Posterior vena cava (tissue), 2 donors: ENCODE measurements at regions not wholly inside any gene's neighbourhood (a gene's known extent, or its start where the extent isn't known, plus 50 kb on each side); places are given as distances from the start of the nearest gene placed in this dataset.
"Not testable (repeated sequence)": the region's sequence is repeated elsewhere in the genome, so short reads cannot be mapped to it uniquely, and the experiment has no call there.

ENCODE experiments used
- DNase-seq: peaks from one replicate; pipeline ENCODE4 v3.0.0-alpha.2; 2020; ENCODE audit warnings: low spot score
- intact Hi-C, 2 donors: fragments of 100-400 bp; cut with DNase I; formaldehyde crosslinking; loops; one replicate each; pipeline versions ENCODE4 v1.14.1 to v1.14.2; 2022 to 2023
- donor health status: DM: yes; HTN: yes; CAD: no.
- donor health status: DM: yes; HTN: yes; CAD: no.

DNA sequence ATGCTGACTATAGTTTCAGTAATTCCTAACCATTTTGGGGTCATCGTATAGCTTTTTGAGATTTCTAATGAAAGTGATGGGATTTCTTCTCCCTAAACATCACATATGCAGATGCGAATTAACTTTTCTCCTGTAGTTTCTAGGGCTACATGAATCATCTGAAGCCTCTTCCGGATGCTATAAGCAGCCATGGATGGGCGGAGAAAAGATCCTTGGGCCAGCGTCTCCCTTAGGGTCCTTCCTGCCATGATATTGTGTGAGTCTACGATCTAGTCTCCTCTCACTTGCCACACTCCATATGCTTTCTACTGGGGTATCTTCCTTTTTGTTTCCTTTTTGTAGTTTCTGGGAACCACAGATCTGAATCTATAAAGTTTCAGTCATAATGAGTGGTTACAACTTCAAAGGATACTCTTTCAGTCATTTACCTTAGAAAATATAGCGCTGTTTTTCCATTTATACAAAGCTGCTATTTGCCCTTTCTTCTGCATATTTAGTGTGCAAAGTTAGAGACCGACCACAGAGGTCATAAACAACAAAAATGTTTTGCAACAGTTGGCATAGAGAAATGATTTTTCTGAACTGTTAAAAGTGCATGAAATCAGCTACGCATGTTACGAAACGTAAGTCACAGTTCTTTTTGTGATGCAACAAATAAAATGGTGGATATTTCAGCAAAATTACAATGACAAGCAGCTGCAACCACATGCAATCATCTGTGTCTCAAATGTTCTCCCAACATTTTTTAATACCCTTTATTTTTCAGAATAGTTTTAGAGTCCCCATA, 396.2 kb upstream of the SLC35B3 start:
- intact Hi-C loops: no loop called here
- no peak for DNase-seq

DNA sequence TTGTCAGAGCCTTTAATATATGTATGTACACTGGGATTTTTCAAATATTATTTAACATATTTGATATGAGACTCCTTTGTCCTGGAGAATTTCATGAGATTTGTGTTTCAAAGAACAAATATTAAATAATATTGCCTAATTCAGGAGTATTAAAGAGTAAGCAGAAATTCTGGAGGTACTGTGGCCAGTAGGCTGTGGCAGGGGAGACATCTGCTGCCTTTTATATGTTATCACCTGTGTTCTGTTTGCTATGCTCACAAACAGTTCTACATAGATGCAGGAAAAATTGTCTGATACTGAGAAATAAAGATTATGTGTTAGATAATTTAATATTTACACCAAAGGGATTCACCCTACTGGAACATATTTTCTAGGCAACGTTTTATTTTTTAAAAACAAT, 395.4 kb upstream of the SLC35B3 start:
- no peak for DNase-seq
- intact Hi-C loops: no loop called here

DNA sequence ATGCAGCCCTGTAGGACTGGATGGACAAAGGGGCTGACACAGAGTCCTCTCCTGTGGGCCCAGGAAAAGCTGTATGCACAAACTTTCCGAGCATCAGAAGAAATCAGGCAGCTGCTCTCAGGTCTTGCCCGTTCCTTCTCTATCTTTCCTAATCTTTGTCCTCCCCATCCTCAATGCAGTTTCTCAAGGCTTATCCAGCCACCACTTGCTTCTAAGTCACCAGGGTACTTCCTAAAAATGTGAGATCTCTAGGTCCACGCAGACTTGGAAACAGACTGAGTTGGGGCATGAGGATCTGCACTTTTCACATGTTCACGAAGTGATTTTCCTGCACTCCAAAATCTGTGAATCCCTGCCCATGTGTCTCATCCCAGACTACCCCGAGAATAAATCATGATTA, 394.5 kb upstream of the SLC35B3 start:
- intact Hi-C loops: no loop called here
- DNase-seq: no peak

DNA sequence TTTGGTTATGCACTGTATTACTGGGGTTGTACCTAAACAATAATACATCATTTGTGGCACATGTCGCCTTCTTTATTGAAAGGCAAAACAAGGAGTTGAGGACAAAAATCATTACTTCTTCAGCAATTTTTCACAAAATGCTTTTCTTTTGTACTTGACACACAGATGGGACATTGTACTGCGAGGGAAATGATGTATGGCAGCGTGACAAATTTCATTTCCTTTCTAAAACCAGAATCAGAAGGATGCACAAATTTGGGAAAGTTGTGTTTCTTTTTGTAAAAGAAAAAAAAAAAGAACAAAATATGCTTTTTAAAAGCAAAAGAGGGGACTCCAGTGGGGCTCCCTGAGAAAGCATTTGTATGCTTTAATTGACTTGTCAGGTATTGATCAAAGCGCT, 394.0 kb upstream of the SLC35B3 start:
- no peak for DNase-seq
- intact Hi-C loops: no loop called here

DNA sequence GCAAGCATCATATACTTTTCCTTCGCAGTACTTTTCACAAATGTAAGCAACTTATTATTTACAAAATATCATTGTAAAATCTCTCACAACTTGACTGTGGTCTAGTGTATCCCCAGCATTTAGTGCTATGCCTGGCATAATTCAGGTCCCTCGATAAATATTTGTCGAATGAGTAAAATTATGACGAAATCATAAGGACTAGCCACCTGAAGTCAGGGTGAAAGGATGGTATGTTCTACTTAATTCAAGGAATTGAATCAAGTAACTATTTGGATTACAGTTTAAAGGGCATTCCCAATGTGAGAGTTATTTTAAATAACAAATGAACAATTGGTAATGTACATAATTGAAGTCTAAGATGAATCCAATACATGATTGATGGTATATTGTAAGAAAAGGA, 393.0 kb upstream of the SLC35B3 start:
- intact Hi-C loops: no loop called here
- no peak for DNase-seq

DNA sequence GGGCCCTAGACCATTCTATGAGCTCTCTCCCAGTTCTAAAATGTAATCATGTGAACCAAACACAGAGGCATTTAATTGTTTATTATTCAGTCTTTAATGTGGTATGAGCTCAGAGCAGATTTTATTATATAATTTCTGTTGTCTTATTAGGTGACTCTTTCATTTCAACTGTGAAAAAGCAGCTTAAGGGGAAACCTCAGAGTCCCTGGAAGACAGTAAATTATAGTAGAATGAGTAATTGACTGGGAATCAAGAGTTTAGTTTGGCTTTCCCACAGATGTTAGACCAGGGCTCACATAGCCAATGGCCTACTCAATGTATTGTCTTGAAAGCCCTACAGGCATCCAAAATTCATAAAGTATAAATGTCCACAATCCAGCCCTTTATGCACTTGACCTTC, 390.4 kb upstream of the SLC35B3 start:
- no peak for DNase-seq
- intact Hi-C loops: no loop called here

DNA sequence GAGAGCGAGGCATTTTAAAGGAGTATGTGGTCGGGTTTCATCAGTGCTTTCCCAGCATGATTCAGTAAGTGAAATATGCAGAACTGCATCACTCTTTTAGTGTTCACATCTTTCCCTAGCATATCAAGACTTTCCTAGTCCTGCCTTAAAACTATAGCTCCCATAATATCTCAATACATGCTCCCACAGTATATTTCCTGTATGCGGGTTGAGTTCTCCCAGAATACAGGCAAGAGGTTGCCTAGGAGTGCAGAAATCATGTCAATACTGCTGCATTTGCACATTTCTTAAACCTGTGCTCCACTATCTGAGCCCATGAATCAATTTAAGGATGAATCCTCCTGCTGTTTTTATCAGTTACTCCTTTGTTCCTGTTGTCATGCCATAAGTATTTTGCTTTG, 386.6 kb upstream of the SLC35B3 start:
- no peak for DNase-seq
- intact Hi-C loops: no loop called here

DNA sequence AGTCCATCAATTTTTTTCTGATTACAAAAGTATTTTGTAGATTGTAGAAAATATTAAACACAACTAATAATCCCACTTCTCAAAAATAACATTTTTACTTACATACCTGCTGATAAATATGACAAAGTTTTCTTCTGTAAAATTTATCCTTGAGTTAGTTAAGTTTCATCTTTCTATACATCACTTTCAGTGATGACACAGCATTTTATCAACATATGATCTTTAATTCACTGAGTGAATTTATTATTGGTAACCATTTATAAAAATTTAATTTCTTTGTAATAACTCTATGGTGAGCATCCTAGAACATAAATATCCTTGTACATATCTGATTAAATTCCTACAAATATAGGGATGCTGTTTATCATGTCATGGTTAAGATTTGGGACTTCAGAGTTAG, 385.0 kb upstream of the SLC35B3 start:
- no peak for DNase-seq

DNA sequence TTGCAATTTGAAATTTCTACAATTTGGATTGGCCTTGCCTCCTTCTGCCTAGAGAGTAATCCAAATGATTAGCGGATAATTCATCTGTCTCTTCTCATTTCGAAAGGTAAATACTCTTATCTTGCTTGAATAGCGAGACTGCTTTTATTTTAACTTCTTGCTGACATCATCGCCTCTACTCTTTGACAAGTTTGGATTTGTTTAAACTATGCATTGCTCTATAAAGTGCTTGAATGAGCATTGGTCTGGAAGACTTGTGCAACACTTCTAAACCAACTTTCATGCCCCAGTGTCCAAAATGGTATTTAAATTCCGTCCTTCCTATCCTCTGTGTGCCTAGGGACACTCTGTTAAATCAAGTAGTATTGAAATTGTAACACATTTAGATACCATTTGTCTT, 384.1 kb upstream of the SLC35B3 start:
- intact Hi-C loops: no loop called here
- DNase-seq: no peak

More for the DNA sequence above, 385.0 kb upstream of the SLC35B3 start:
- intact Hi-C loops: no loop called here

DNA sequence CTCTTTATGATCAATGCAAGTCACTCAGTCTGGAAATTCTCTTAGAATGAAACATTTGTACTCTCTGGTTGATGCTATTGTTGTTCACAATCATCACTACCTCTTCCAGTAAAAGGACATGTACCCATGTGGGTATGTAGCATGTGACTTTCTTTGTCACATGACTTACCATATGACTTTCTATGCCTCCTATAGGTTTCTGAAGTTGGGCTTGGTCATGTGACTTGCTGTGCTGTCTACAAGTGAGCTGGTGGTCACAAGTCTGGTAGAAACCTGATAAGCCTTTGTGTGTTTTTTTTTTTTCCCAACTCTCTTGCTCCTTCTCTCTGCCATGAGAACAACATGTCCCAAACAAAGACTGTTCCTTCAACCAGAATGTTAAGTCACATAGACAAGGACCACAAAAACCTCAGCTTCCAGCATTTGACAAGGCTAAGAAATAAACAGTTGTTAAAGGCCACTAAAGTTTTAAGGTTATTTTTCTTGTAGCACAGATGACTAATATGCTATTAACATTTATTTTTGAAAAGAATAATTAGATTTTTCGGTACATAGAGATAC, 379.2 kb upstream of the SLC35B3 start:
- intact Hi-C loops: no loop called here

DNA sequence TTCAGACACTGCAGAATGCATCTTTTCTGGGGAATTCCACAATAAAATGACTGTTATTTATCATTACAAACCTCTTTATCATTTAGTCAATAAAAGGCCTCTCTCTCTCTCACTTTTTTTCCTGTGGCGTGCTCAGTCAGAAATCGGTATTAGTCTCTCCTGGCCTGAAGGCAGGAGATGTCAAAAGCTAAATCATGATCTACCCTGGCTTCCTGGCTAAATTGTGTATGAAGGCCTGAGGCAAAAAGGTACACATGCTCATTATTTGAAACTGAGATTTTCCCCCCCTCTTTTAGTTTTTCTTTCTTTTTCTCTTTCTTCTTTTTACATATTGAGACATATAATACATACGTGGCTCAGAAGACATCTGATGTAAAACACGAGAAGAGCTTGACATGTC, 375.0 kb upstream of the SLC35B3 start:
- intact Hi-C loops: no loop called here
- no peak for DNase-seq

More for the DNA sequence above, 379.2 kb upstream of the SLC35B3 start:
- DNase-seq: no peak

DNA sequence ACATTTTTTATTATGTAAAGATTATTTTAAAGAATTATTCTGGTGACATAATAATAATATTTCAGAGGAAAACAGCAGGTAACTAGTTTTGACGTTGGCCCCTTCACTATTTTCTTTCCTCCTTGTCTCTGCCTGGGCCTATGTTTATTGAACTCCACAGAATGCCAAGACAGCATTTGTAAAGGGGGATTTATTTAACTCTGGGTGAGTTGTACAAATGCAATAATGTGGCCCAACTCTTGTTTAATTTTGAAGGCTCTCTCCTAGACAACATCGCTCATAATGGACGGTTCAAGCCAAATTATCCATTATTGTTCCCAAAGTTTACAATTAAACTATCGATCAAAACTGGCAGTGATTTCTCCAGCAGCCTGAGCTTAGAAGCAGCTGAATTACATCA, 374.3 kb upstream of the SLC35B3 start:
- no peak for DNase-seq
- intact Hi-C loops: no loop called here

DNA sequence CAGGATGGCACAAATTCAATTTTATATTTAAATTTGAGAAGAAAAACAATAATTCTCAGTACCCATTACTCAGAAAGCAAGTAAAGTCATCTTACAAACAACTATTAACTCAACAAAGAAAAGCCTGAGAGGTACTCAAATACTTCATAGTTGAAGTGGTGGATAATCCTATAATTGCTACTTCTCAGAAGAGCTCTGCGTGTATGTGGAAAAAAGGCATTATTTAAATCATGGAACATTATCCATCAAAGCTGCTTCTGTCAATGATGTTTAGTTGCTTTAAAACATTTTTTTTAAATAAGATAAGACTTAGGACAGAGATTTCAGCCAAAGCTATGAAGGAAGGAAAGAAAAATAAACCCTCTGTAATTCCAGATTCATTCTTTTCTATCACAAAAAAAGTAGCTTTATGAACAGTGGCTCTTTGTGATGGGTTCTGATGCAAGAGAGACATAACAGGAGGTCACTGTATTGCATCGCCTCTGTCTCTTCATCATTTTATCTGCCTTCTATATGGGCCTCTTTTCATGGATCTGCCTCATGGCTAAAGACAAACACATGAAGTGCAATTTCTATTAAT, 367.9 kb upstream of the SLC35B3 start:
- DNase-seq: no peak
- intact Hi-C loops: no loop called here

DNA sequence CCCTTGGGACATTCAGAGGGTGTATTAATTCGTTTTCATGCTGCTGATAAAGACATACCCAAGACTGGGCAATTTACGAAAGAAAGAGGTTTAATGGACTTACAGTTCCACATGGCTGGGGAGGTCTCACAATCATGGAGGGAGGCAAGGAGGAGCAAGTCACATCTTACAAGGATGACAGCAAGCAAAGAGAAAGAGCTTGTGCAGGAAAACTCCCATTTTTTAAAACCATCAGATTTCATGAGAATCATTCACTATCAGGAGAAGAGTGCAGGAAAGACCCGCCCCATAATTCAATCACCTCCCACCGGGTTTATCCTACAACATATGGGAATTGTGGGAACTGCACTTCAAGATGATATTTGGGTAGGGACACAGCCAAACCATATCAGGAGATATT, 367.1 kb upstream of the SLC35B3 start:
- intact Hi-C loops, DNase-seq: not testable (repeated sequence)

DNA sequence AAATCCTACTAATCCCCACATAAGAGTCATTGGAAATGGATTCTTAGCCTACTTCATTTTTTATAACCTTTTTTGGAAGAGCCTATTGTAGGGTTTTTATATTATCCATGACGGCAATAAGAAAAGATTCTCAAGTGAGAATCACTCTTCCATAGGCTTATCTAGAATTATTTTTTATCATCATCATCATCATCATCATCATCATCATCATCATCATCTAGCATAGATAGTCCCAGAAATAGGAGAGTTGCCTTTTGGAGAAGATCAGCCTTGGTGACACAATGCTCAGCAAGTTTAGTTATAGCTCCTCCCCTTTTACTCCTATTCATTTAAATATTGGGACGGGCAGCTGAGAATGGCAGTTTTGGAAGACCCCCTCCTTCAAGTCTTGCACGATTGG, 359.1 kb upstream of the SLC35B3 start:
- no peak for DNase-seq
- intact Hi-C loops: no loop called here

DNA sequence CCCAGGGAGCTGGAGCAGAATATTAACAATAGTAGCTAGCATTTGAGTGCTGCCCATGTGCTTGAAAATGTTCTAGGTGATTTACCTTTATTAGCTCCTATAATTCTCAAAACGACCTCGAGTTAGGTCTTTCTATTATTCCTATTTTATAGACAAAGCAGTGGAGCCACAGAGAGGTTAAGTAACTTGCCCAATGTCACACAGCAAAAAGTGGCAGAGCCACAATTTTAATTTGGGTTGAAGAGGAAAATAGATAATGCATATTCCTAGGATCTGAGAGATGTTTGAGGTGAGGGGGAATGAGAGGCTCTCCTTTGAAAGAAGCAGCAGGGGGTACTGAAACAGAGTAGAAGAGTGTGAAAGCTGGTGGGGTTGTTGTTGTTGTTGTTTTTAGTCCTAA, 354.5 kb upstream of the SLC35B3 start:
- DNase-seq: no peak
- intact Hi-C loops: no loop called here

DNA sequence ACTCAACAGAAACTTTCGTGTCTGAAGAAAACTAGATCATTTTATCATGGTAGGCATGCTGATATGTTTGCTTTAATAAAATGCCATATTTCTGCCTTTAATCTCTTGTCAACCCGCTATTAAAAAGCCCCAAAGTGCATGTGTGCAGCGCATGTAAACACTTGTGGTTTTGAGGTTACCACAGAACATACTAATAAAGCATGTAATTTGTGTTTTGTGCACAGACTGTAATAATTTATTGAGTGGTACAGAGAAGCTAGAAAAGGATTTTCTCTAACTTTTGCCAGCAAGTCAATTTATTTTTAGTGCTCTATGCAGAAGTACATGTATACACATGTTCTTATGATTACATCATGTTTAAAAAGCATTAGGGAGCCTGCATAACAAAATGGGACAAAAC, 349.9 kb upstream of the SLC35B3 start:
- no peak for DNase-seq
- intact Hi-C loops: no loop called here

DNA sequence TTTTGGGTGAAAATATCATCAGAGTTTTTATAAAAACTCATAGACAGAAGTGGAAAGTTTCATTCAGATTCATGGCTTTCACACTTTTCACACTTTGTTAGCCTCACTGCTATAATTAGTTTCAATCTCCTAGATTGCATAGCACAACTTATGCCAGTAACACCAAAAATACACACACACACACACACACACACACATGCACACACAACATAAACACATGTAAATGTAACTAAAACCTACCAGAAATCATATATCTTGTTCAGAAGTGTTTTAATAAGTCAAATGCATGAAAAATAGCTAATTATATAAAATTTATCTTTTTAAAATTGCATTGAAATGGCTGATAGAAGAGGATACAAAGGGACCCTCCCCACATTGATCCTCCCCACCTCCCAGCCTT, 347.8 kb upstream of the SLC35B3 start:
- intact Hi-C loops: no loop called here
- DNase-seq: no peak

DNA sequence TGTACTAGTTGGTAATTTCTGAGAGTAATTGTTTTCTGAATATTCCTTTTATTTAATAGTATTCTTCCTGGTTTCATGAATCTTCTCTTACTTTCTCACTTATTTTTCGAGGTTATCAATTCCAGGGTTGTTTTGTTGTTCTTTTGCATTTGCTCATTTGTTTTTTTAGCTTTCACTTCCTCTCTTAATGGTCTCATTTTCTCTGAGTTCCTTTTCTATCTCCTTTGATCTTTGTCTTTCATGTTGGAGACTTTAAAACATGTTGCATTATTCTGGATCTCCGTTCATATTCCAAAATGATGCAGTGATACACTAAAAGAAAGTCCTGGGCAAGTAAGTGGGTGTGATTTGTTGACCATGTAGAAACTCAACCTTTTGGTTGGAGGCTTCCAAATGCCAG, 345.3 kb upstream of the SLC35B3 start:
- intact Hi-C loops: no loop called here

DNA sequence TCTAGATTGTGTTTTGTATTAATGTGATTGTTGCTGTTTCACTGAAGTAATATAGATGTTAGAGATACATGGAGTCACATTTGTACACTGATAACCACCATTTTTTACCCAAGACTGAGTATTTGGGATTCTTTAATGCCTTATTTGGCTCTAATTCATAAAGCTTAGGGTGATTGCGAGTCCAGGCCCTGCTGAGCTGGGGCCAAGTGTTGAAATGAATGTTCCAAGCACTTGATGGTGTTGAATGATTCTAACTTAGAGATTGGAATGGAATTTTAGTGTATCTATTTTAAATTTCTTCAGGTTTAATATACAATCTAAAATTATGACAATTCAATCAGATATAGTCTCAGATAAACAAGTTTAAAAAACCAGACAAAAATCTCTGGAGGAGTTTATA, 329.4 kb upstream of the SLC35B3 start:
- intact Hi-C loops: no loop called here

More for the DNA sequence above, 345.3 kb upstream of the SLC35B3 start:
- no peak for DNase-seq

DNA sequence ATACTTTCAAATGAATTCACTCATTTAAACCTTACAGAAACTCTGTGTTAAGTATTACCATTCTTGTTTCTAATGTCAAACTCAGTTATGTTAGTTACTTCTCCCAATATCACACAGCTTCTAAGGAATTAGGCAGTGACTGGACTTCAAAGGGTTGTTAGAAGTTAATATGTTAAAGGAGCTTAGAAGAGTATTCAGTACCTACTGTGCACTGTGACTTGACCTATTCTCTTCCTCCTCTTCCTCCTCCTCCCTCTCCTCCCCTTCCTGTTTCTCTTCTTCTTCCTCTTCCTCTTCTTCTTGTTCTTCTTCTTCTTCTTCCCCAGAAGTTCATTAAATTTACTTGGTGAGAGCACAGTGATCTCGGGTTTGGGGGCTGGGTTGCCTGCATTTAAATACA, 325.6 kb upstream of the SLC35B3 start:
- intact Hi-C loops: no loop called here
- DNase-seq: no peak

More for the DNA sequence above, 329.4 kb upstream of the SLC35B3 start:
- DNase-seq: no peak
